ENCODE measurements at regions not wholly inside any gene's neighbourhood (a gene's known extent, or its start where the extent isn't known, plus 50 kb on each side); places are given as distances from the start of the nearest gene placed in this dataset.

DNA sequence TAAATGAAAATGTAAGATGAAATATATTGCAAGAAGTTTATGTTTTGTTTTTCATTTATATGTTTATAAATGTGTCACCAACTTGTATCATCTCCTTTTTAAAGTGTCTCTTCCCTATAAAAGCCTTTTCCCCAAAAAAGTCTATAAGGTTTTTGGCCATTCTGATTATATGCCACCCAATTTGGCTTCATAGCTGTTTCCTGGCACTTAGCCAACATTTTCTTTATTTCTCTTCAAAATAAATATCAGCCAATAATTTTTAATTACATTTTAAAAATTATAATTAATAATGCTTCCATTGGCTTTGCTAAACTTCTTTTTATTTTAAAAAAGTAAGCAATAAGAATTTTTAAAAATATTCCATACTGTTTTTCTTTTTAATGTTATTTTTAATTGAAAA lies 171.8 kb downstream of the RASSF9 start:
- no peaks in the 10 kb centered on the region for H3K27me3 ChIP-seq (ENCODE audit: control insufficient read depth, insufficient read depth, low read length, poor library complexity, severe bottlenecking)
- peaks cover 13% of the 10 kb centered on the region for H3K9me3 Mint-ChIP-seq
- H3K4me3 Mint-ChIP-seq = no peak overlapping the region
- no peaks in the 10 kb centered on the region for H3K4me1 ChIP-seq (ENCODE audit: control insufficient read depth, insufficient read depth, low read length)
- no peaks in the 10 kb centered on the region for H3K9me3 ChIP-seq (ENCODE audit: control insufficient read depth, low read length)
- H3K4me1 Mint-ChIP-seq = no peaks in the 10 kb centered on the region
- no peak overlapping the region for H3K9ac ChIP-seq (ENCODE audit: extremely low read depth, low read length, poor library complexity, severe bottlenecking)
- H3K27ac ChIP-seq (ENCODE audit: low read depth, low read length) = no peak overlapping the region
- no peak overlapping the region for H3K4me3 ChIP-seq (ENCODE audit: low read length)
- no peaks in the 10 kb centered on the region for H3K27me3 Mint-ChIP-seq (ENCODE audit: insufficient read depth)
- no peak overlapping the region for H3K27ac Mint-ChIP-seq
- no peaks in the 10 kb centered on the region for H3K36me3 ChIP-seq (ENCODE audit: control insufficient read depth, insufficient read depth, low read length)
- H3K36me3 Mint-ChIP-seq (ENCODE audit: low read depth) = peaks cover 2% of the 10 kb centered on the region
- no peak for TF ChIP-seq CTCF (conservative IDR thresholded peaks at IDR 0.05)
- DNase-seq = no peak

GRCh38 chr12:85669911-85670310 lies 166.3 kb downstream of the RASSF9 start:
- no peaks in the 10 kb centered on the region for H3K4me1 Mint-ChIP-seq
- WGBS, 2 experiments (ENCODE audit: insufficient coverage in 1 of 2, insufficient read length in 1 of 2) = 94% methylated on average over 1 of the region's 1 CpG; no CpG with 5 or more reads in 1 of the 2 experiments
- TF ChIP-seq CTCF (conservative IDR thresholded peaks at IDR 0.05) = no peak

DNA sequence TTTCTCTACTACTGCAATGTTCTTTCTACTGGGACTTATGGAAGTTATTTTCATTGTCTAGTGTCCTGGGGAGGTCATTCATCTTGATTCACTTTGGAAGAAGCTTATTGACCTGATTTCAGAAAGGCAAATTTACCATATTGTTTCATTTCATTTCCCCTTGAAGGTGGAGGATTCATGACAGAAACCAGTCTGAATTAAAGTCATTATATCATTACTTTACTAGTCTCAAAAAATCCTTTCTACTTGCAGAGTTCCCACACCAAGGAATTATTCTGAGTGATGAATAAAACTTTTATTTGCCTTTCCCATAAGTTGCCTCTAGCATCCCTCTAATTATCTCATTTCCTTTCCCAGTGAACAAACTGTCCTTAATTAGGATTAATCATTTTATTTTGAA lies 163.8 kb downstream of the RASSF9 start:
- Mint-ChIP-seq H3K27ac (no peak overlapping the region), H3K4me3 (no peak overlapping the region), H3K27me3 (ENCODE audit: insufficient read depth) (no peaks in the 10 kb centered on the region), H3K4me1 (no peaks in the 10 kb centered on the region), H3K9me3 (peaks cover 14% of the 10 kb centered on the region), H3K36me3 (ENCODE audit: low read depth) (peaks cover 4% of the 10 kb centered on the region)
- TF ChIP-seq CTCF (conservative IDR thresholded peaks at IDR 0.05) = no peak
- no peak overlapping the region for H3K27ac ChIP-seq (ENCODE audit: low read depth, low read length)
- H3K27me3 ChIP-seq (ENCODE audit: control insufficient read depth, insufficient read depth, low read length, poor library complexity, severe bottlenecking) = no peaks in the 10 kb centered on the region
- H3K36me3 ChIP-seq (ENCODE audit: control insufficient read depth, insufficient read depth, low read length) = no peaks in the 10 kb centered on the region
- no peak overlapping the region for H3K4me3 ChIP-seq (ENCODE audit: low read length)
- peaks cover 8% of the 10 kb centered on the region for H3K9me3 ChIP-seq (ENCODE audit: control insufficient read depth, low read length)
- no peak for DNase-seq
- no peak overlapping the region for H3K9ac ChIP-seq (ENCODE audit: extremely low read depth, low read length, poor library complexity, severe bottlenecking)
- no peaks in the 10 kb centered on the region for H3K4me1 ChIP-seq (ENCODE audit: control insufficient read depth, insufficient read depth, low read length)

More at GRCh38 chr12:85669911-85670310, 166.3 kb downstream of the RASSF9 start:
- peaks cover 12% of the 10 kb centered on the region for H3K9me3 Mint-ChIP-seq
- DNase-seq = no peak
- no peaks in the 10 kb centered on the region for H3K4me1 ChIP-seq (ENCODE audit: control insufficient read depth, insufficient read depth, low read length)
- no peak overlapping the region for H3K4me3 Mint-ChIP-seq
- H3K9ac ChIP-seq (ENCODE audit: extremely low read depth, low read length, poor library complexity, severe bottlenecking) = no peak overlapping the region
- no peaks in the 10 kb centered on the region for H3K27me3 Mint-ChIP-seq (ENCODE audit: insufficient read depth)
- H3K27me3 ChIP-seq (ENCODE audit: control insufficient read depth, insufficient read depth, low read length, poor library complexity, severe bottlenecking) = no peaks in the 10 kb centered on the region
- H3K4me3 ChIP-seq (ENCODE audit: low read length) = no peak overlapping the region
- peaks cover 4% of the 10 kb centered on the region for H3K36me3 Mint-ChIP-seq (ENCODE audit: low read depth)
- no peak overlapping the region for H3K27ac ChIP-seq (ENCODE audit: low read depth, low read length)
- no peak overlapping the region for H3K27ac Mint-ChIP-seq
- H3K36me3 ChIP-seq (ENCODE audit: control insufficient read depth, insufficient read depth, low read length) = no peaks in the 10 kb centered on the region
- H3K9me3 ChIP-seq (ENCODE audit: control insufficient read depth, low read length) = peaks cover 8% of the 10 kb centered on the region

Data from endodermal cell (in vitro differentiated cells).